ENCODE measurements at regions not wholly inside any gene's neighbourhood (a gene's known extent, or its start where the extent isn't known, plus 50 kb on each side); places are given as distances from the start of the nearest gene placed in this dataset.

- DNase-seq, result no peak
Observed at GRCh38 chr3:104992676-104993075, 374.0 kb upstream of the ALCAM start.

- DNase-seq, result no peak
Observed at GRCh38 chr3:105006164-105006563, 360.5 kb upstream of the ALCAM start.

- DNase-seq, result no peak
Observed at GRCh38 chr3:105013657-105014056, 353.1 kb upstream of the ALCAM start.

GRCh38 chr3:105014631-105015030 is 352.1 kb upstream of the ALCAM start:
- no peak for DNase-seq

GRCh38 chr3:105022813-105023212 is 343.9 kb upstream of the ALCAM start:
- DNase-seq, result no peak

- no peak for DNase-seq
Observed at GRCh38 chr3:105030211-105030610, 336.5 kb upstream of the ALCAM start.

- no peak for DNase-seq
Observed at GRCh38 chr3:105032541-105032940, 334.2 kb upstream of the ALCAM start.

- DNase-seq, result no peak
Observed at GRCh38 chr3:105033081-105033480, 333.6 kb upstream of the ALCAM start.

GRCh38 chr3:105039004-105039403 is 327.7 kb upstream of the ALCAM start:
- no peak for DNase-seq

- DNase-seq, result no peak
Observed at GRCh38 chr3:105040026-105040622, 326.6 kb upstream of the ALCAM start.

- no peak for DNase-seq
Observed at GRCh38 chr3:105042586-105042985, 324.1 kb upstream of the ALCAM start.

GRCh38 chr3:105051111-105051510 is 315.6 kb upstream of the ALCAM start:
- no peak for DNase-seq

- DNase-seq, result no peak
Observed at GRCh38 chr3:105051972-105052371, 314.7 kb upstream of the ALCAM start.

- no peak for DNase-seq
Observed at GRCh38 chr3:105062853-105063252, 303.9 kb upstream of the ALCAM start.

- DNase-seq, result no peak
Observed at GRCh38 chr3:105065895-105066839, 300.5 kb upstream of the ALCAM start.

- no peak for DNase-seq
Observed at GRCh38 chr3:105067361-105067760, 299.3 kb upstream of the ALCAM start.

- no peak for DNase-seq
Observed at GRCh38 chr3:105077060-105077822, 289.5 kb upstream of the ALCAM start.

- no peak for DNase-seq
Observed at GRCh38 chr3:105083945-105084344, 282.8 kb upstream of the ALCAM start.

GRCh38 chr3:105085506-105085905 is 281.2 kb upstream of the ALCAM start:
- DNase-seq, result no peak

- DNase-seq, result no peak
Observed at GRCh38 chr3:105093371-105094252, 273.1 kb upstream of the ALCAM start.

- DNase-seq, result no peak
Observed at GRCh38 chr3:105094588-105094987, 272.1 kb upstream of the ALCAM start.

- no peak for DNase-seq
Observed at GRCh38 chr3:105096071-105096470, 270.6 kb upstream of the ALCAM start.

GRCh38 chr3:105101603-105102002 is 265.1 kb upstream of the ALCAM start:
- DNase-seq, result no peak
